Endodermal cell (in vitro differentiated cells): ENCODE measurements at regions not wholly inside any gene's neighbourhood (a gene's known extent, or its start where the extent isn't known, plus 50 kb on each side); places are given as distances from the start of the nearest gene placed in this dataset.

ENCODE experiments used
- DNase-seq: peaks from one replicate; pipeline ENCODE4 v3.0.0-alpha.2; 2017
- H3K27ac ChIP-seq: 2 replicates; pipeline ENCODE4 v1.5.1; 2013; ENCODE audit warnings: mild to moderate bottlenecking, low read depth, low read length, moderate library complexity
- H3K27me3 ChIP-seq: 2 replicates; pipeline ENCODE4 v1.6.1; 2013; ENCODE audit warnings: mild to moderate bottlenecking, low read length, moderate library complexity; ENCODE audit not compliant: insufficient read depth, control insufficient read depth, poor library complexity, severe bottlenecking
- H3K36me3 ChIP-seq: 2 replicates; pipeline ENCODE4 v1.7.0; 2013; ENCODE audit warnings: mild to moderate bottlenecking, low read length, moderate library complexity; ENCODE audit not compliant: control insufficient read depth, insufficient read depth
- H3K4me1 ChIP-seq: one replicate; pipeline ENCODE4 v1.7.0; 2013; ENCODE audit warnings: low read length; ENCODE audit not compliant: control insufficient read depth, insufficient read depth
- H3K4me3 ChIP-seq: 2 replicates; pipeline ENCODE4 v1.5.1; 2013; ENCODE audit warnings: mild to moderate bottlenecking, low read length, moderate library complexity
- H3K9ac ChIP-seq: 2 replicates; pipeline ENCODE4 v1.6.1; 2013; ENCODE audit warnings: mild to moderate bottlenecking, low read length, moderate library complexity; ENCODE audit not compliant: poor library complexity, severe bottlenecking; ENCODE audit errors: extremely low read depth
- H3K9me3 ChIP-seq: 2 replicates; pipeline ENCODE4 v1.6.1; 2013; ENCODE audit warnings: mild to moderate bottlenecking, low read length, moderate library complexity; ENCODE audit not compliant: control insufficient read depth
- H3K27ac Mint-ChIP-seq: 2 replicates; pipeline ENCODE4 v1.8.0; 2020; ENCODE audit warnings: mixed read lengths
- H3K27me3 Mint-ChIP-seq: 2 replicates; pipeline ENCODE4 v1.8.0; 2021; ENCODE audit warnings: mild to moderate bottlenecking, mixed read lengths; ENCODE audit not compliant: insufficient read depth
- H3K36me3 Mint-ChIP-seq: 2 replicates; pipeline ENCODE4 v1.8.0; 2020; ENCODE audit warnings: low read depth, mixed read lengths
- H3K4me1 Mint-ChIP-seq: 2 replicates; pipeline ENCODE4 v1.8.0; 2020; ENCODE audit warnings: mixed read lengths
- H3K4me3 Mint-ChIP-seq: 2 replicates; pipeline ENCODE4 v1.8.0; 2020; ENCODE audit warnings: mild to moderate bottlenecking, moderate library complexity, mixed read lengths
- H3K9me3 Mint-ChIP-seq: 2 replicates; pipeline ENCODE4 v1.8.0; 2020; ENCODE audit warnings: mild to moderate bottlenecking, mixed read lengths
- CTCF ChIP-seq: fragments of 200-600 bp; sonication (generic); conservative IDR thresholded peaks from 2 replicates; pipeline ENCODE4 v1.5.0; 2021; ENCODE audit warnings: antibody characterized with exemption, mild to moderate bottlenecking
- WGBS, 2 experiments: methylation state at CpG; one replicate each; pipeline versions ENCODE4 v1.1.5 to v1.1.7; 2013; ENCODE audit warnings: missing lambda C conversion rate in 2 of 2, mixed read lengths in 1 of 2; ENCODE audit not compliant: insufficient coverage in 1 of 2, insufficient read length in 1 of 2; 5-methylcytosine and 5-hydroxymethylcytosine counted together

- TF ChIP-seq CTCF = no peak
- 92 to 96% methylated on average over 3 to 9 of the region's 9 CpGs for WGBS, 2 experiments
- Histone ChIP-seq H3K27ac (no peak overlapping the region), H3K9ac (no peak overlapping the region), H3K9me3 (no peaks in the 10 kb centered on the region), H3K4me3 (no peak overlapping the region), H3K36me3 (no peaks in the 10 kb centered on the region), H3K4me1 (no peaks in the 10 kb centered on the region), H3K27me3 (peaks cover 22% of the 10 kb centered on the region)
- DNase-seq = no peak
- peaks cover 4% of the 10 kb centered on the region for H3K36me3 Mint-ChIP-seq
- no peak overlapping the region for H3K4me3 Mint-ChIP-seq
- H3K9me3 Mint-ChIP-seq = peaks cover 5% of the 10 kb centered on the region
- no peak overlapping the region for H3K27ac Mint-ChIP-seq
- H3K4me1 Mint-ChIP-seq = peaks cover 8% of the 10 kb centered on the region
- H3K27me3 Mint-ChIP-seq = peaks cover 25% of the 10 kb centered on the region
Observed at GRCh38 chr12:125283521-125283920, 218.3 kb downstream of the AACS start.

GRCh38 chr12:125284087-125284486 is 218.9 kb downstream of the AACS start:
- Histone ChIP-seq H3K9ac (no peak overlapping the region), H3K4me3 (no peak overlapping the region), H3K4me1 (no peaks in the 10 kb centered on the region), H3K27me3 (peaks cover 18% of the 10 kb centered on the region), H3K27ac (no peak overlapping the region), H3K9me3 (no peaks in the 10 kb centered on the region), H3K36me3 (no peaks in the 10 kb centered on the region)
- Mint-ChIP-seq H3K27ac (no peak overlapping the region), H3K27me3 (peaks cover 24% of the 10 kb centered on the region), H3K9me3 (peaks cover 5% of the 10 kb centered on the region), H3K36me3 (peaks cover 4% of the 10 kb centered on the region), H3K4me1 (peaks cover 8% of the 10 kb centered on the region), H3K4me3 (no peak overlapping the region)
- DNase-seq = no peak
- TF ChIP-seq CTCF = no peak
- WGBS, 2 experiments = 92 to 93% methylated on average over 5 of the region's 5 CpGs

GRCh38 chr12:125284945-125285685 is 219.9 kb downstream of the AACS start:
- TF ChIP-seq CTCF = no peak
- 85 to 95% methylated on average over 3 to 7 of the region's 7 CpGs for WGBS, 2 experiments
- Mint-ChIP-seq H3K27ac (no peak overlapping the region), H3K4me1 (peaks cover 8% of the 10 kb centered on the region), H3K27me3 (peaks cover 17% of the 10 kb centered on the region), H3K36me3 (peaks cover 4% of the 10 kb centered on the region), H3K9me3 (peaks cover 5% of the 10 kb centered on the region), H3K4me3 (no peak overlapping the region)
- no peak for DNase-seq
- Histone ChIP-seq H3K27ac (no peak overlapping the region), H3K9ac (no peak overlapping the region), H3K9me3 (no peaks in the 10 kb centered on the region), H3K4me3 (no peak overlapping the region), H3K4me1 (no peaks in the 10 kb centered on the region), H3K36me3 (no peaks in the 10 kb centered on the region), H3K27me3 (peaks cover 11% of the 10 kb centered on the region)
